D341Med (cell line): ENCODE measurements at regions not wholly inside any gene's neighbourhood (a gene's known extent, or its start where the extent isn't known, plus 50 kb on each side); places are given as distances from the start of the nearest gene placed in this dataset.

ENCODE experiments used
- DNase-seq: peaks from one replicate; pipeline ENCODE4 v3.0.0; 2012; ENCODE audit warnings: low spot score

GRCh38 chr20:60131375-60131774 is 173.2 kb downstream of the CDH26 start:
- DNase-seq: no peak

GRCh38 chr20:60132162-60132826 is 174.1 kb downstream of the CDH26 start:
- DNase-seq: no peak

- no peak for DNase-seq
These were observed 174.8 kb downstream of the CDH26 start for GRCh38 chr20:60132827-60133670.

GRCh38 chr20:60135276-60135675 is 177.1 kb downstream of the CDH26 start:
- DNase-seq: no peak

- DNase-seq: no peak
These were observed 178.6 kb downstream of the CDH26 start for GRCh38 chr20:60136645-60137401.

- no peak for DNase-seq
These were observed 179.5 kb downstream of the CDH26 start for GRCh38 chr20:60137657-60138245.

- no peak for DNase-seq
These were observed 180.3 kb downstream of the CDH26 start for GRCh38 chr20:60138256-60139220.

- no peak for DNase-seq
These were observed 181.6 kb downstream of the CDH26 start for GRCh38 chr20:60139663-60140446.

GRCh38 chr20:60142587-60142986 is 184.4 kb downstream of the CDH26 start:
- no peak for DNase-seq

GRCh38 chr20:60143261-60143842 is 185.1 kb downstream of the CDH26 start:
- no peak for DNase-seq

GRCh38 chr20:60144404-60144803 is 186.2 kb downstream of the CDH26 start:
- DNase-seq: no peak

- DNase-seq: no peak
These were observed 186.8 kb downstream of the CDH26 start for GRCh38 chr20:60144974-60145527.

GRCh38 chr20:60147004-60147403 is 188.8 kb downstream of the CDH26 start:
- DNase-seq: no peak

GRCh38 chr20:60148885-60149284 is 190.7 kb downstream of the CDH26 start:
- no peak for DNase-seq

- DNase-seq: no peak
These were observed 194.6 kb downstream of the CDH26 start for GRCh38 chr20:60152792-60153191.

- no peak for DNase-seq
These were observed 202.4 kb downstream of the CDH26 start for GRCh38 chr20:60160451-60161145.

- DNase-seq: no peak
These were observed 209.6 kb downstream of the CDH26 start for GRCh38 chr20:60167812-60168211.

GRCh38 chr20:60168963-60169362 is 210.7 kb downstream of the CDH26 start:
- DNase-seq: no peak

- DNase-seq: no peak
These were observed 211.9 kb downstream of the CDH26 start for GRCh38 chr20:60170116-60170515.
